Spleen (tissue), 7 donors: ENCODE measurements at regions not wholly inside any gene's neighbourhood (a gene's known extent, or its start where the extent isn't known, plus 50 kb on each side); places are given as distances from the start of the nearest gene placed in this dataset.

Experiments used
- CTCF ChIP-seq, 11 experiments: fragments of 200-600 bp in 7 of 11; fragments of 450-650 bp in 4 of 11; sonication (generic) in 4 of 11; IDR thresholded peaks in 8 of 11; conservative IDR thresholded peaks in 3 of 11; 1 replicate in 7 of 11; 2 replicates in 4 of 11; pipeline versions ENCODE4 v1.4.0 to v1.8.0; 2016 to 2021; ENCODE audit warnings: antibody characterized with exemption in 11 of 11, inconsistent platforms in 4 of 11, mild to moderate bottlenecking in 1 of 11
- POLR2A ChIP-seq, 3 donors: fragments of 450-650 bp; IDR thresholded peaks; one replicate each; pipeline ENCODE4 v1.5.1; 2017; ENCODE audit warnings: antibody characterized with exemption in 3 of 3, mild to moderate bottlenecking in 1 of 3
- donor health status: DM: no; HTN: no; CAD: no; lungs with moderate emphysema.
- donor health status: DM: no; HTN: no; CAD: no.
- donor health status: DM: no; HTN: no; CAD: no.

GRCh38 chr10:3451516-3452172 lies 279.1 kb upstream of the PITRM1 start:
- TF ChIP-seq CTCF (IDR thresholded peaks at IDR 0.05 in 8 of 11, conservative IDR thresholded peaks at IDR 0.05 in 3 of 11), result no peak
- no peak for TF ChIP-seq POLR2A (IDR thresholded peaks at IDR 0.05)
